NCI-H526 (cell line): ENCODE measurements at regions not wholly inside any gene's neighbourhood (a gene's known extent, or its start where the extent isn't known, plus 50 kb on each side); places are given as distances from the start of the nearest gene placed in this dataset.

Experiments
- DNase-seq, 2 experiments: peaks; one replicate each; lab custom pipeline; 2025; lab: John Stamatoyannopoulos, UW

DNA sequence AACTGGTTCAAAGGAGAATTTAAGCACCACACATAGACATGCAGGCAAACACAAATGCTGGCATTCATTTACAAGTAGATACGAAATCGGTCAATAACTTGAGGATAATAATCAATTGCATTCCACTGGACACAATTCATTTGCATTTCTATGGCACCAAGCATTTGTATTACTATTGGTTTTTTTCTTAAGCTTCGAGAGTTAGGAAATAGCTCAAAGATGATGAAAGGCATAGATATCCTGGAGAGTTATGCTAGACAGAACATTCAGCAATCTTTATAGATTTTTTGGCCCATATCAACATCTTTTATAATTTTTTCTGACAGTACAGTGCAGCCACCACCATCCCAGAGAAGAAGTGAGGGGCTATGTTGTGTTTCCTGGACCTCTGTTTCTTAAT is 544.4 kb downstream of the MIAT start:
- DNase-seq, result no peak

DNA sequence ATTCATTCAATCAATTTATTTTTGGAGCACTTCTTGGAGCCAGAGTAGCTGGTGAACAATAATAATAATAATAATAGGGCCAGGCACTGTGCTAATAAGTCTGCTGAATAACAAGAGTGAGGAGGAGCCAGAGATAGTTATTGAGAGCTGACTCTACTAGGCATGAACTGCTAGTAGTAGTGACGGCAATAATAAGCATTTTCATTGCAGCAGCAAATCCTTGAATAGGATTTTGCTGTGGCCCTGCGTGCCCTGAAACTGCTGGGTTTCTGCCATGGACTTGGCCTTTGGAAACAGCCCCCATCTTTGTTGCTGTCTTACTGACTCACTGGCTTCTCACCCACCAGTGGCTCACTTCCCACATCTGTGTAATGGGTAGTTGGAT is 545.9 kb downstream of the MIAT start:
- DNase-seq, result no peak

DNA sequence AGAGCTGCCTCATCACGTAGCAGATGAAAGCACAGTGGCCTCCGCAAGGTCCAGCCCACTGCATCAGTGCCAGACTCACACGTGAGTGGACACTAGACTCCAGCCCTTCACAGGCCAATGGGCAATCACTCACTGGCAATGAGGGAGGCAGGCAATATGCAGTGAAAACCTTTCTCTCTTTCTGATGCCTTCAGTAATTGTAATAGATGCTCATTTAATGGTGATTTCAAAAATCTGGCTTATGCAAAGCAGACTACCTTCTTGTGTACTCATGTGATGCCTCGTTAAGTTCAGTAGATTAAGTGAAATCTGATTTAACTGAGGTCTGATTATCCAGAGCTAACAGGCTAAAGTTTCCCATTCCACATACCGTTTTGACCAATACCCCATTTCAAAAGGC is 546.9 kb downstream of the MIAT start:
- DNase-seq, result no peak

DNA sequence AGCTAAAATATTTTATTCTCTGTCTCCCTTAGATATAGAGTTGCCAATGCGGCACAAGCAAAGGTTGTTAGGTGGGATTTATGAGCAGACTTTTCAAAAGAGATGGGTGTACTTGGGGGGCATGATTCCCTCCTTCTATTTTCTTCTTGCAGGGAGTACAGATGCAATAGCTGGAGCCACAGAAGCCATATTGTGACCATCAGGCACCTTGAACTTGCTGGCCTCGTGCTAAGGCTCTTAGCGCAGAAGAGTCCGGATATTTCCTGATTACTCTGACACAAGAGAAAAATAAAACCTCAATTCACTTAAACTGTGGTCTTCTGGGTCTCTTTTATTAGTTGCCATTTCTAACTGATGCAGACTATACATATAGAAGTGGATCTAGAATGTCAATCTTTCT is 547.4 kb downstream of the MIAT start:
- no peak for DNase-seq

DNA sequence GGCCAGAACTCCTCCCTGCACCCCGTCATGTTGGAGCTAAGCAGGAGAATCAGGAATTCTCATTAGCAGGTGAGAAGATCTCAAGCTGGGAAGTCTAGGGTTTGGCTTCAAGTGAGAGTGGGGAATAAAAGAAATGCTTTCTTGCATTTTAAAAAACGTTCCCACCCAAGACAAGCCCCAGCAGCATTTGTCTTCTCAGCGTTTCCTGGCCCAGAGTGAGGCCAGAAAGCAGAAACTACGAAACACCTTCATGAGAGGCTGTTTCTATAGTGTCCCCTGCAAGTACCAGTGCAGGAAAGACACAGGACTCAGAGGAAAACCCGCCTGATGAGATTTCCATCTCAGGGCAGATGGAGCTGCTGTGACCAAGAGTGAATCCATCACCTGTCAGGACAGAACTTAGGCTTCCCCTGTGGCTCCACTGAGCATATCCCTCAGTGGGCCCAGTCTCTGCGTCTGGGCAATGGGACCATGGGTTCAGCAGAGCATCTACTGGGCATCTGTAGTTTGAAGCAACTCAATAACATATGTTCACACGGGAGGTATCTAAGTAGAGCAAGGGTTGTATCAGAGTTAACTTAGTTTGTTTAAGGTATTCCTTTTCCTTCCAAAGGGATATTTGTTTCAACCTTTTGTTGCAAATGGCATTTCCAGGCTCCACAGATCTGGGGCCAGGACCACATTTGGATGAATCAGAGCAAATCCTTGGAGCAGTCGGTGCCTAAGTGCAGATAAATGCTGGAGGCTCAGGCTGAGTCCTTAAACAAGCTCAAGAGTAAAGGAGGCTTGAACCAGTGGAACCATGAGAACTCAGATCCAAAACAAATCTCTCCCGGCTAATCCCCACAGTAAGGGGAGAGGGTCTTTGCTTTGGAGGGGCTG is 548.3 kb downstream of the MIAT start:
- DNase-seq, result no peak

DNA sequence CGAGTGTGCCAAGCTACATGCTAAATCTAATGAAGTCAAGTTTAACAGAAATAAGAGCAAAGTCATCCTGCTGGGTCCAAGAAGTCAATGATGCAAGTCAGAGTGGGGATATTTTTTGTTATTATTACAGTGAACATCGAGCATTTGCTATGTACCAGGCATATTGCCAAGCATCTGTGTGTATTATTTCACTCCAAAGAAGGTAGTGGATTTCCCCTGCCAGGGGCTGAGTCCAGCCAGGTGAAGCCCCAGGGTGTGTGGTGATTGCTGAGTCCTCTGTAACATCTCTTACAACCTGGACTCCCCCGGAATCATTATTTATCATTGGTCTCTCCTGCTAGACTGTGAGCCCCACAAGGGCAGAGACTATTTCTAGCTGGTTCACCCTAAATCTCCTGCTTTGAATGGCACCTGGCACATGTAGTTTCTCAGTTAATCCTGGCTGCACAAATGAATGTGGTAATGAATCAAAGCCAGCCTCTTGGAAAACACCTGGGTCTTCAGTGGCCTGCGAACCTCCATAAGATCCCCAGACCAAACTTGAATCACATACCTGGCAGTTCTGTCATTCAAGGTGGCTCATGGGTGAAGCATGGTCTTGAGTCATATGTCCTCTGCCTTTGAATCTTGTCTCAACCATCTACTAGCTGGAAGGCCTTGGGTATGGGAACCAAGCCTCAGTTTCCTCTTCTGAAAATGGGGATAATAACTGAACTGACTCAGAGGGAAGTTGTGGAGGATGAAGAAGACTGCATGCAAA is 549.2 kb downstream of the MIAT start:
- no peak for DNase-seq

DNA sequence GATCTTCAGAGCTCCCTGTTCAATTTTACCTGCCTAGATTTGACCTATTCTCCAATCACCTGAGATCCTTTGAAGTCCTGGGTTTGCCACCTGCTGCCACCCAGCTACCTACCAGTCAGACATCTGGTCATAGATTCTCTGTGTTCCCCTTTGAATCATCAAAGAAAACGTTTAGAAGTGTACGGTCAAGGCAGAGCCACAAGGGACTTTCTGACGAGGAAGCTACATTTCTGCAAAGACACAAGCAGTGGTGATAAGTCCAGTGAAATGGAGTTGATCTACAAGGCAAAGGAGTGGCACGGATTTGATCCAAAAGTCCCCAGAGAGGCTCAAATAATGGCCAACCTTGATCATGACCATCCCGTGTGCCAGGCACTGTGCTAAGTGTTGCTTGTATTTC is 549.9 kb downstream of the MIAT start:
- DNase-seq, result no peak

DNA sequence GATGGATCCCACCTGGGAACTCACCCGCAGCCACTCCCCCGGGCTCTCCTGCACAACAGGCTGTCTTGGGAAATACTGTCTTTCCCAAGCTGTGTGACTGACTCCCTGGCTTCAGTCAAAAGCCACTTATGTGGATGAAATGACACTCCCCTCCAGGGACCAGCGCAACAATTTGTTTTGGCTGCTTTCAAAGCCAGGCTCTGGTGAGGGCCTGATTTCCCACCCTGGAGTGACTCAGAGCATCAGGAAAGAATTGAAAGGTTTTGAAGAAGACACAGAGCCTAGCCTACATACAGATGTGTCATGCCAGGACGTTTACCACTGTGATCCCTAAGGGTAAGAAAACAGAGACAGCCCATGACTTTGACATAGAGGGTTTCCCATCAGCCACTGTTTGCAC is 550.5 kb downstream of the MIAT start:
- DNase-seq, result no peak

DNA sequence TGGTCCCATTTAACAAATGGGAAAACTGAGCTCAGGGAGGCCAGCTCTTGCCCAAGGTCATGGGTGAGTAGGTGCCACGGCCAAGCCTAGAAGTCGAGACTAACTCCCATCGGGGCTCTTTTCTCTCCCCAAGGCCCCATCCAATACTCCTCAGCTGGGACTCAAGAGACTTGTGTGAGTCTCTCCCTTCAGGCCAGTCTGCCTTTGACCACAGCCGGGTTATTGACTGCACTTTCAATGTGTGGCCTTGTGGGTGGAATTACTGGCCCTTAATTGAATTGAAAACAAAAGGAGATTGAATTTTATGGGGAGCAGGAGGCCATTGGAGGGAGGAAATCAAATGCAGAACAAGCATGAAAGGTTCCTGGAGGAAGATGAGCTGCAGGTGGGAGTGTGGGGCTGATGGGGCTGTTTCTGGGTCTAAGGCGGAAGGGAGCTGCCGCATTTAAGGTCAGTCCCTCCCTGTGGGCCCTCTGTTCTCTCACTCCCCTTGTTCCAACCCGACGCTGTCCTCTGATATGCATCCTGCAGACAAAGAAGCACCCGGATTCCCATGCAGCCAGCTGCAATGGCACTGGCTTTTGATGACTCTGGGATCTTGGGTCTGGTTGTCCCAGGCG is 552.8 kb downstream of the MIAT start:
- DNase-seq, result no peak

DNA sequence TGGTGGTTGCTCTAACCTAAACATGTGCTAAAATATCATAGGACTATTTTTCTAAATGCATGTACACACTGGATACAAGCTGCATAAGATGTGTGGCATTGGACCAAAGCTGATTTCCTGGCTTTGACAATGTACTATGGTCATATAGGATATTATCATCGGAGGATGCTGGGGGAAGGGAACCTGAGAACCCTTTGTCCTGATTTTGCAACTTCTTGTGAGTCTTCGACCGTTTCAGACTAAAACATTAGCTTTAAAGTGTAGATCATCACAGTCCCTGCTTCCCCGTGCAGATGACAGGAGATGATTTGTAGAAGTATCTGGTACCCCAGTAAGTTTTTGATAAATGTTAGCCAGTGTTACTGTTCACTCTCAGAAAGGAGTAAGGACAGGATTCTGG is 554.7 kb downstream of the MIAT start:
- DNase-seq, result no peak

DNA sequence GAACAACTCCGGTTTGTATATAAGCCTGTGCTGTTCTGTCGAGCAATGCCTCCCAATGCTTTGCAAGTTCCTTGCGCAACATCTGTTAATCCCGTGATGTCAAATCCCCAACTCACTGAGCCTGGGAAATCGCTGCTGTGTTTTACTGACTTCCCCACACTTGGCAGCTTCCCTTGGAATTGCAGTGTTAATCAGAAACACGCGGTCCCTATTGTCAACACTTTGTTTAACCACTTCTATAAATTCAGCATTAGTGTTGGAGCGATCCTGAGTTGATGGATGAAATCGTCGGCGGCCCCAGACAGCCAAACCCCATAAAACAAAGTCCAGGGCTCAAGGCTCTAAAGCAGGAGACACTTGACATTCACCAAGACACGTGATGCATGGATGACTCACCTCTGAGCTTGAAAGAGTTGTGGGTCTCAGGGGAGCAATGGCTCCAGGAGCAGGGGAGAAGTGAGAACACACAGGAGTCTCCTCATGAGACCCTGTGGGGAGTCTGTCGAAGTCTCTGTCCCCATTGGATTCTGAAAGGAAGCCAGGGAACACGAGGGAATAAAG is 555.3 kb downstream of the MIAT start:
- no peak for DNase-seq

DNA sequence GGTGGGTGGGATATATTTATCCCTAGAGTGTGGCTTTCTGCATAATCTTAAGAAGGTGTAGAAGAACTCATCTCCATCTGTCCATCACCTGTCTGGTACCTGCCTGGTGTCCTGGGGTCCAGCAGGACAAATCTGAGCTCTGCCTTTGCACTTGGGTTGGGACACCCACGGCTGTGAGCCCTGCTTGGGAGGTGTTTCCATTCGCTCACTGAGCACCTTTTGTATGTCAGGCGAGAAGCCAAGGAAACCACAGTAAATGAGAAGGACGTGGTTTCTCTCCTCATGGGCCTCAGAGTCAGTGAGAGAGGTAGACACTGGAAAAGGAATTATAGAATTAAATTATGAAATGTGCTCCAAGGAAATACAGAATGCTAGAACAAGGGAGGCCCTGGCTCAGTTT is 555.9 kb downstream of the MIAT start:
- DNase-seq, result no peak

DNA sequence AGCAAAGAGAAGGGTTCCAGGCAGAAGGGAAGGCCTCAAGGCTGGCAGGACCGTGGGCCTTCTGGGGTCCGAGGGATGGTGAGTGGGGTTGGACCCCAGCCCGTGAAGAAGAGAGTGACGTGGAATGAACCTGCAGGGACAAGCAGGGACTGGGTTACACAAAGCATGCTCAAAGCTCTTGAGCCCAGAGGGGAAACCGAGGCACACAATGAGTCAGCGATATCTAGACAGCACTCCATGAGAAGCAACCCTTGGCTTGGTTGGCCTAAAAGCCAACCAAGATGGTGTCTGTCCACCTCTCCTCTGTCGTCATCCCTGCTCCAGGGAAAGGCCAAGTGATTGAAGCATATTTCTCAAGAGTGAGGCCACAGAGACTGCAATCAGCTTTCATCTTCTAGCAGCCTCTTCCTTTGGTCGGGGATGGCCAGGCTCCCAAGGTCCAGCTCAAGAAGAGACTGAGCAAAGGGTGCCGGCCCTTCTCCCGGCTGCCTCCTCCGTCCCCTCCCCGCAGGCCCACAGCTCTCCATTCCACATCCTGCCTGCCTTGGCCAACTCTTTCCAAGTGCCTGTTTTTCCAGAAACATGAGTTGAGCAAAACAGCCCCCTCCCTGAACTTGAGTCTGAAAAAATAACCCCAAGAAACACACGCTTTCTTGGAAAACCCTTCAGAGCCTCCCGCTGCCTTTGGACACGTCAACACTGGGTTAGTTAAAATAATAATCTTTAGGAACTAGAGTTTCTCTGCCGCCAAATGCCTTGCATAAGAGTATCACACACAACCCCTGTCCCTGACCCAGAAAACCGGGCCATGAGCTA is 556.6 kb downstream of the MIAT start:
- DNase-seq, result no peak

DNA sequence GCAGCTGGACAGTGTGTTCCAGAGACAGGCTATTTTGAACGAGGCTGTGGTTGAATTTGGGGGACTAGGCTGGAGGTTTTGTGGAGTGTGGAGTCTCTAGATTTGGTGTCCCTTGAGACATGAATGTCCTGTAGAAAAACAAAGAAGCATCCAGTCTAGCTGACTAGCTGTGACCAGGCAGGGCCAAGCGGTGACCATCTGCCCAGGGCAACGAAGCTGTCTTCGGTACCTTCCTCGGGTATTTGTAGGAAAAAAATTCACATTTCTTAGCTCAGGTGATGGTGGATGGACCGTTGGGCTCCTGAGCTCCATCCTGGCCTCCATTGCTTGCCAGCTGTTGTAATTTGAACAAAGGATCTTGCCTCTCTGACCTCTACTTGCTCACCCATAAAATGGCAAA is 557.3 kb downstream of the MIAT start:
- no peak for DNase-seq

DNA sequence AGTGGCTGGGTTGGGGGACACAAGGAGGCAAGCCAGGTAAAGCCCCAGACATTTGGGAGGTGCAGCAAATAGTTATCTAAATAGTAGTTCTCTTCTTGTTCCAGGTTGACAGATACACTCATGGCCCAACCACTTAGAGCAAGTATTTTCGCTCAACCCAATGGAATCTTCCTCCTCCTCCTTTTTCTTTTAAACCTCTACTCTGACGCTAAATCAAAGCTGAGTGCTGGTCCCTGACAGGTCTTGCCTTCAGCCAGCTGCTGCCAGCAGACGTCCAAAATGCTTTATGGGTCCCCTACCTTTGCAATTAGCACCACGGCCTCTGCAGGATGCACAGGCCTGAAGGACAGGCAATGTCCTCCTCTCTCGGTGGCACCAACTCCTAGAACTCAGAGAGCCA is 558.5 kb downstream of the MIAT start:
- no peak for DNase-seq

DNA sequence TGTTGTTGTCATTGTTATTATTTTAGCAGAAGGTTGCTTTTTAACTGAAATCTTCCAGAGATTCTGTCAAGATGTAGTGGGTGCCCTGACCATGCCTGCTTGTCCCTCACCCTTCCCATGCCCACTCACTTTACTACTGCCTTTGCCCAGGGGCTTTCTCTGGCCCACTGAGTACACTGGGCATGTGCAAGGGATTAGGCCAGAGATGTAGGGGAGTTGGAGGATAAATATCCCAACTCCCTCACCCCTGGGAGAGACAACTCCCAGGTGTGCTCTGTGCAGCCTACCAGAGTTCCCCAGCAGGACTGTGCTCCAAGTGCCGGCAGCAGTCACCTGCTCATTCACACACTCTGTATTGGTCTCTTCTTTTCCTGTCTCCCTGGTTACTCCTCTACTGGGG is 559.1 kb downstream of the MIAT start:
- no peak for DNase-seq

DNA sequence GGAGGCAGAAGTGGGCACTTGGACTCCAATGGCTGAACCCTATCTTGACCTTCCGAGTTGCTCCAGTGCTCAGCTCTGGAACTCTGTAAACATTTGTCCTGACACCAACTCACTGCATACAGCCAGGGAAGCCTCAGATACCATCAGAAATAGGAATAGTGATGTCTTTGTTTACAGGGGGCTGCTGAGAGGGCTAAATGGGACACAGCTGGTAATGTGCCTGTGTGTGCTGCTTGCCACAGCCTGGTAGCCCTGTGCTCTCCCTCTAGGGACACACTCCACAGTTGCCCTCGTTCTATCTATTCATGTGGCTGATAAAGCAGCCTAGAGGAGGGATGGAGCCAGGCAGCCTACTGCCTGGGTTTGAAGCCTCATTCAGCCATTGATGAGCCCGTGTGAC is 559.8 kb downstream of the MIAT start:
- no peak for DNase-seq

DNA sequence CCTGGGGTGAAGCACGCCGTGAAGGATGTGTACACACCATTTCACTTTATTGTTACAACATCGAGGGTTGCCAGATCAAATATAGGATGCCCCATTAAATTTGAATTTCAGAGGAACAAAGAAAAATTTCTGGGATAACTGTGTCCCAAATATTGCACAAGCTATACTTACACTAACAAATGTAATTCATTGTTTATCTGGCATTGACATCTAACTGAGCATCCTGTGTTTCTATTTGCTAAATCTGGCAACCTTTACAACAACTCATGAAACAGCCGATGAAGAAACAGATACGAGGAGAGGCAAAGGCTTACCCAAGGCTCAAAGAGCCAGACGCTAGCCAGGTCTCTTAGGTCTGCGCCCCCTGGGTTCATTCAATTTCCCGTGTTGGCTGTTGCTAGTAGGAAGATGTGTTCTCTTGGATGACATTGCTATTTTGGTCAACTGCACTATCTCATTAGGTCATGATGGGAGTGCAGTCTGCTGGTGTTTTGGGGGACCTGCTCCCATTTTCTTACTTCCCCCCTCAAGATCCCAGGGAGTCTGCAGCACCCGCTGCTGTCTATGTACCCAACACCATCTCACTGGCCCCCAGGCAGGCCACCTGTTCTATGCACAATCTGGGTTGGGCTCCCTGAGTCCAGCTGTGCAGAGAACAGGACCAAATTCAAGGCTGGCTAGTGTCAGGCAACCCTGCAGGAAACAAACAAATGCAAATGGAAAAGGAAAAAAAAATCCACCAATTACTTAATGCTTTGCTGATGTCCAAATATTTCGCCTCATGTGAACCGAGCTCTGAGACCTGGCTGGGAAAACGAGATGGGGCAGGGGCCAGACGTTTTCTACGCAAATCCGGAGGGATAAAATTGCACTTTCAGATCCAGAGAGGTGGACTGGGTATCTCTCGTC is 560.9 kb downstream of the MIAT start:
- no peak for DNase-seq

DNA sequence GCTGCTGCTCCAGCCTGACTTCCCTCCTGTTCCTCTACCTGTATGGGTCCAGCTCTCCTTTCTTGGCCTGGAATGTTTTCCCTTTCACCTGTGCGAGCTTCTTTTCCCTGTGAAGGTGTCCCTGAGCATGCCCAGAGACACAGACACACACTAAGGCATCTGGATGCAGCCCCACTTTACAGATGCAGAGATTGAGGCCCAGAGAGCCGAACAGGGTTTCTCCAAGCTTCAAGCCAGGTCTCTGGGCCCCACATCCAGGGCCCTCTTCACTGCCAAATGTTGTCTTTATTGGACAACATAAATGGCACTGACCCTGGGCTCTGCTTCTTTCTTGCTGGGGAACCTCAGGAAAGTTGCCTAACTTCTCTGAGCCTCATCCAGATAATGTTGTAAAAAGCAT is 561.6 kb downstream of the MIAT start:
- DNase-seq, result no peak

DNA sequence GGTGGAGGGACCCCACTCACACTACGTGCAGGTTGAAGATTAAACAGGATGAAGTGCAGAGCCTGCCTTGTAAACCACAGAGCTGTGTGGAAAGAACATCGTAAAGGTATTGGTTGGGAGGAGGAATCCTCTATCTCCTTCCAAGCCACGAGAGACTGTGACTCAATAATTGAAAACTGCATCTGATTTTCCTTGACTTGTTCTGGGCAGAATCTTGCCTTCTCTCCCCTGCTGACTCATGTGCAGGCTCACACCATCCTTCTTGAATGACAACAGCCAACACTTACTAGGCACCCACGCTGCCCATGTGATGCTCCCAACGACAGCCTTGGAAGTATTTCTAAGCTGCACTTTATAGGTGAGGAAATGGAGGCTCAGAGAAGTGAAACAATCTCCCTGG is 563.0 kb downstream of the MIAT start:
- no peak for DNase-seq

DNA sequence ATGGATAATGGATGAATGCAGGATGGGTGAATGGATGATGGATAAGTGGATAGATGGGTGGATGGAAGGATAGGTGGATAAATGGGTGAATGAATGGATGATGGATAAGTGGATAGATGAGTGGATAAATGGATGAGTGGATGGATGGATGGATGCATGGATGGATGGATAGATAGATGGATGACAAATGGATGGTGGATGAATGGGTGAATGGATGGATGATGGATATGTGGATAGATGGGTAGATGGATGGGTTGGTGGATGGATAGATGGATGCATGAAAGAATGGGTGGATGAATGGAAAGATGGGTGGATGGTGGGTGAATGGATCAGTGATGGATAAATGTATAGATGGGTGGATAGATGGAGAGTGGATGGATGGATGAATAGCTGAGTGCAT is 564.8 kb downstream of the MIAT start:
- no peak for DNase-seq
